GM12874 (cell line): ENCODE measurements at regions not wholly inside any gene's neighbourhood (a gene's known extent, or its start where the extent isn't known, plus 50 kb on each side); places are given as distances from the start of the nearest gene placed in this dataset.

Experiments used
- CTCF ChIP-seq: IDR thresholded peaks from 2 replicates; pipeline ENCODE4 v1.5.1; 2011; ENCODE audit warnings: low read depth, mild to moderate bottlenecking, control low read depth, low read length, moderate library complexity; ENCODE audit not compliant: insufficient read depth

GRCh38 chr3:103690536-103690935, 1255.7 kb downstream of the ZPLD1 start:
- TF ChIP-seq CTCF, result no peak

- no peak for TF ChIP-seq CTCF
Measured at GRCh38 chr3:103693831-103694230, 1259.0 kb downstream of the ZPLD1 start.

- no peak for TF ChIP-seq CTCF
Measured at GRCh38 chr3:103698646-103699045, 1263.8 kb downstream of the ZPLD1 start.

- TF ChIP-seq CTCF, result no peak
Measured at GRCh38 chr3:103699228-103699627, 1264.4 kb downstream of the ZPLD1 start.

- no peak for TF ChIP-seq CTCF
Measured at GRCh38 chr3:103705641-103706040, 1270.8 kb downstream of the ZPLD1 start.

- TF ChIP-seq CTCF, result no peak
Measured at GRCh38 chr3:103706671-103707070, 1271.9 kb downstream of the ZPLD1 start.

- TF ChIP-seq CTCF, result no peak
Measured at GRCh38 chr3:103711670-103712069, 1276.9 kb downstream of the ZPLD1 start.
